HG03175 (cell line): ENCODE measurements at regions not wholly inside any gene's neighbourhood (a gene's known extent, or its start where the extent isn't known, plus 50 kb on each side); places are given as distances from the start of the nearest gene placed in this dataset.
"Not testable (repeated sequence)": the region's sequence is repeated elsewhere in the genome, so short reads cannot be mapped to it uniquely, and the experiment has no call there.

Experiments
- ATAC-seq: cut with Tn5 transposase; IDR thresholded peaks from one replicate; pipeline ENCODE4 v1.9.1; 2021; ENCODE audit warnings: mild to moderate bottlenecking, moderate library complexity; ENCODE audit not compliant: unreplicated experiment

- no peak for ATAC-seq
These were observed 746.4 kb downstream of the CDH11 start for GRCh38 chr16:64375391-64375980.

GRCh38 chr16:64370112-64370511 lies 751.8 kb downstream of the CDH11 start:
- no peak for ATAC-seq

- ATAC-seq: no peak
These were observed 756.4 kb downstream of the CDH11 start for GRCh38 chr16:64365448-64365931.

- ATAC-seq: no peak
These were observed 757.0 kb downstream of the CDH11 start for GRCh38 chr16:64364894-64365293.

GRCh38 chr16:64364416-64364815 lies 757.4 kb downstream of the CDH11 start:
- ATAC-seq: no peak

- ATAC-seq: no peak
These were observed 757.8 kb downstream of the CDH11 start for GRCh38 chr16:64364016-64364415.

GRCh38 chr16:64363039-64363438 lies 758.8 kb downstream of the CDH11 start:
- no peak for ATAC-seq

- no peak for ATAC-seq
These were observed 759.7 kb downstream of the CDH11 start for GRCh38 chr16:64362193-64362592.

GRCh38 chr16:64361753-64362152 lies 760.1 kb downstream of the CDH11 start:
- ATAC-seq: no peak

GRCh38 chr16:64358291-64358690 lies 763.6 kb downstream of the CDH11 start:
- no peak for ATAC-seq

- ATAC-seq: no peak
These were observed 765.6 kb downstream of the CDH11 start for GRCh38 chr16:64356267-64356666.

GRCh38 chr16:64352246-64352645 lies 769.6 kb downstream of the CDH11 start:
- ATAC-seq: no peak

- no peak for ATAC-seq
These were observed 770.7 kb downstream of the CDH11 start for GRCh38 chr16:64351121-64351520.

- no peak for ATAC-seq
These were observed 775.8 kb downstream of the CDH11 start for GRCh38 chr16:64346080-64346479.

- no peak for ATAC-seq
These were observed 776.7 kb downstream of the CDH11 start for GRCh38 chr16:64345142-64345541.

- ATAC-seq: not testable (repeated sequence)
These were observed 777.9 kb downstream of the CDH11 start for GRCh38 chr16:64343820-64344443.

- no peak for ATAC-seq
These were observed 778.6 kb downstream of the CDH11 start for GRCh38 chr16:64343061-64343819.

GRCh38 chr16:64341336-64341735 lies 780.5 kb downstream of the CDH11 start:
- ATAC-seq: not testable (repeated sequence)

- ATAC-seq: no peak
These were observed 782.7 kb downstream of the CDH11 start for GRCh38 chr16:64339052-64339770.

GRCh38 chr16:64321881-64322280 lies 800.0 kb downstream of the CDH11 start:
- no peak for ATAC-seq

- no peak for ATAC-seq
These were observed 800.8 kb downstream of the CDH11 start for GRCh38 chr16:64321066-64321465.
